ENCODE measurements at regions not wholly inside any gene's neighbourhood (a gene's known extent, or its start where the extent isn't known, plus 50 kb on each side); places are given as distances from the start of the nearest gene placed in this dataset.
"Not testable (repeated sequence)": the region's sequence is repeated elsewhere in the genome, so short reads cannot be mapped to it uniquely, and the experiment has no call there.

- TF ChIP-seq, protein P1, sequence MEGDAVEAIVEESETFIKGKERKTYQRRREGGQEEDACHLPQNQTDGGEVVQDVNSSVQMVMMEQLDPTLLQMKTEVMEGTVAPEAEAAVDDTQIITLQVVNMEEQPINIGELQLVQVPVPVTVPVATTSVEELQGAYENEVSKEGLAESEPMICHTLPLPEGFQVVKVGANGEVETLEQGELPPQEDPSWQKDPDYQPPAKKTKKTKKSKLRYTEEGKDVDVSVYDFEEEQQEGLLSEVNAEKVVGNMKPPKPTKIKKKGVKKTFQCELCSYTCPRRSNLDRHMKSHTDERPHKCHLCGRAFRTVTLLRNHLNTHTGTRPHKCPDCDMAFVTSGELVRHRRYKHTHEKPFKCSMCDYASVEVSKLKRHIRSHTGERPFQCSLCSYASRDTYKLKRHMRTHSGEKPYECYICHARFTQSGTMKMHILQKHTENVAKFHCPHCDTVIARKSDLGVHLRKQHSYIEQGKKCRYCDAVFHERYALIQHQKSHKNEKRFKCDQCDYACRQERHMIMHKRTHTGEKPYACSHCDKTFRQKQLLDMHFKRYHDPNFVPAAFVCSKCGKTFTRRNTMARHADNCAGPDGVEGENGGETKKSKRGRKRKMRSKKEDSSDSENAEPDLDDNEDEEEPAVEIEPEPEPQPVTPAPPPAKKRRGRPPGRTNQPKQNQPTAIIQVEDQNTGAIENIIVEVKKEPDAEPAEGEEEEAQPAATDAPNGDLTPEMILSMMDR (conservative IDR thresholded peaks at IDR 0.05; ENCODE audit: low read depth, low read length): not testable (repeated sequence)
- TF ChIP-seq USF2, SMC3 (IDR thresholded peaks at IDR 0.05; ENCODE audit: low read depth, low read length): not testable (repeated sequence)
These were observed 309.1 kb upstream of the FRG1 start for GRCh38 chr4:189631568-189631916.

Data from IMR-90 (cell line).